LNCAP (cell line): ENCODE measurements at regions not wholly inside any gene's neighbourhood (a gene's known extent, or its start where the extent isn't known, plus 50 kb on each side); places are given as distances from the start of the nearest gene placed in this dataset.
A peak's percentile ranks its signal among the peaks of the same experiment; 100 is the strongest.

Experiments
- CTCF ChIP-seq: fragments of 450-650 bp; IDR thresholded peaks from 2 replicates; pipeline ENCODE4 v1.5.1; 2017; ENCODE audit warnings: mild to moderate bottlenecking

- TF ChIP-seq CTCF, result peak; percentile 29; the same call in 1 of the 2 replicates
Measured at GRCh38 chr13:18252848-18253247, 928.8 kb downstream of the TUBA3C start.

GRCh38 chr13:18236528-18236815 is 945.2 kb downstream of the TUBA3C start:
- no peak for TF ChIP-seq CTCF

GRCh38 chr13:18235756-18236527 is 945.7 kb downstream of the TUBA3C start:
- no peak for TF ChIP-seq CTCF

GRCh38 chr13:18235172-18235571 is 946.5 kb downstream of the TUBA3C start:
- no peak for TF ChIP-seq CTCF

GRCh38 chr13:18233783-18234299 is 947.8 kb downstream of the TUBA3C start:
- no peak for TF ChIP-seq CTCF

GRCh38 chr13:18232994-18233782 is 948.4 kb downstream of the TUBA3C start:
- TF ChIP-seq CTCF, result no peak

- TF ChIP-seq CTCF, result no peak
Measured at GRCh38 chr13:18232298-18232993, 949.2 kb downstream of the TUBA3C start.
